ENCODE measurements at regions not wholly inside any gene's neighbourhood (a gene's known extent, or its start where the extent isn't known, plus 50 kb on each side); places are given as distances from the start of the nearest gene placed in this dataset.

- no peak for DNase-seq
Measured at GRCh38 chr1:238242181-238242580, 351.5 kb upstream of the ZP4 start.

GRCh38 chr1:238241607-238242006 lies 350.9 kb upstream of the ZP4 start:
- no peak for DNase-seq

DNA sequence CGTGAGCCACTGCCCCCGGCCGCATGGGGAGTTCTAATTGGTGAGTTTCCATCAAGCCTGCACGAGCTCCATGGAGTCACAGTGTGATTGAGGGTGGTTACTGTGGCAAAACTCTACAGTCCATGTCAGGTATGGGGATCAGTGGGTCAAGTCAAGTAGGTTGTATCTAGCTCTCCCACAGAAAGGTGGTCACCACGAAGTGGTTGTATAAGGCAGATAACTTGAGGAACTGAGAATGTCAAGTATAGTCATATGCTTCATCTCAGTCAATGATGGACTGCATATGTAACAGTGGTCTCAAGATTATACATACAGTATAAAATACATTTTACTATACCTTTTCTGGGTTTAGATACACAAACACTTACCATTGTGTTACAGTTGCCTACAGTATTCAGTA lies 348.6 kb upstream of the ZP4 start:
- no peak for DNase-seq

DNA sequence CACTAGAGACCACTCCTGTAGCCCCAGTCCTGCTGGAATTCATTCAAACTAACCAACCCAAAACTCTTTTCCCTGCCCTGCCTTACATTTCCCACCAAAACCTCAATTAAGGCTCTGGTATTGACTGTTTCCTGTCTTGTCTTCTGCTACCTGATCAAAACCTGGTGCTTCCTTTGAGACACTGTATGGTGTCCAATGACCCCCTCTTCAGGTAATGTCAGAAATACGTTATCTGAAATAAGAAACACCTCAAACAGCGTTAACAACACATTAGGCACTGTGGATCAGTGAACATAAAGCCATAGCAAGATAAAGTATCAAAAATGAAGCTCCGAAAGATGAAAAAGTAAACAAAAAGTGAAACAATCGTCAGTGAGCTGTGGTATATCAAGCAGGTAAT lies 343.2 kb upstream of the ZP4 start:
- no peak for DNase-seq

DNA sequence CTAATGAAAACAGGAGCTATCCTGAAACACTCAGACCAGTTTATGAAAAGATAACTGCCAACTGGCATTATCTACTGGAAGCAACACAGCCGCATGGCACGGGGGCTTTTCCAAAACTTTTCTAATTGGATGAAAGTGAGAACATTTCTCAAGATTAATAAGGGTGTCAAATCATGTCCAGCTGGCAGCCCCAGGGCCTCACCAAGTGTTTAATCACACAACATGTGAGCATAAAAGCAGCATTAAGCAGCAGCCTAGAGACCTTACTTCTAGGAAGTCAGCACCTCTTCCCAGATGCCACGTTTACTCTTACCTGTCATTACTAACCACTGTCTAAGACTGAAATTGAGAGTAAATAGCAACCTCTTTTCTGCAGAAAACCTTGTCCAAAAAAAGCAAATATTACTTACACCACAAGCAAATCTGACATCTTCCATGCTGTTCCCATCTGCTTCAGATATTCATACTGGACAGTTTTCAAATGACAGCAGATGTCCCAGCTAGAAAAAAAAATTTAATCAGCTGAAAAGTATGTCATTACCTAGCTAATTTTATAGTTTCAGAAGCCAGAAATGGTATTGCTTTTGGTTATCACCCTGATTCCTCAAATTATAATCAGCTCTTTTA lies 341.5 kb upstream of the ZP4 start:
- DNase-seq = no peak

- DNase-seq = no peak
Measured at GRCh38 chr1:238226810-238227209, 336.1 kb upstream of the ZP4 start.

DNA sequence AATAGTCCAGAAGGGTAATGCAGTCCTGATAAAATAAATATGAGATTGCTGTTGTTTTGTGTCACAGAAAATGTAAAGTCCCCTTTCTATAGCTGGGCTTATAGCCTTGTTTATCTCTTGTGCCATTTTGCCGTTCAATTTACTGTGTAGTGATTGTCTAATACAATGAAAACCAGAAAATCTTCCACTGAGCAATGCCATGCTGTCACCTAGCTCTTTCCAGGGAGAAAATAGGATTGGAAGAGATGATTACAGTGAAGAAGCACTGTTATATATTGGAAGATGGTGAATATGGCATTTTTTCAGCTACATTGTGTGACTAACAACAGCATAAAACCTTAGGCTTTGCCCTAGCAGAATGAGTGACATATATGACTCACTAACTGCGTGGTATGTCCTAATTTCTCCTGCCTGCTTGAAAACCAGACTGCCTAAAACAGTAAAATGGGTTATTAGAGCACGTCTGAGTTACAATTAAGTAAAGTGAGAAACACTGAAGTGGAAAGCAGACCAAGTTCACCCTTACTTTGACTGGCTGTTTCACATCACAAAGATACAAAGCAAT lies 332.4 kb upstream of the ZP4 start:
- no peak for DNase-seq

- DNase-seq = no peak
Measured at GRCh38 chr1:238221738-238222137, 331.0 kb upstream of the ZP4 start.

DNA sequence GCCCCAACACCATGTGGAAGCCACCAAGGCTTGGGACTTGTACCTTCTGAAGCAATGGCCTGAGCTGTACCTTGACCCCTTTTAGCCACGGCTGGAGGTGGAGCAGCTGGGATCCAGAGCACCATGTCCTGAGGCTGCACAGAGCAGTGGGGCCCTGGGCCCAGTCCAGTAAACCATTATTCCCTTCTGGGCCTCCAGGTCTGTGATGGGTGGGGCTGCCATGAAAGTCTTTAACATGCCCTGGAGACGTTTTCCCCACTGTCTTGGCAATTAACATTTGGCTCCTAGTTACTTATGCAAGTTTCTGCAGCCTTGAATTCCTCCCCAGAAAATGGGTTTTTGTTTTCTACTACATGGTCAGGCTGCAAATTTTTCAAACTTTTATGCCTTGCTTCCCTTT lies 323.7 kb upstream of the ZP4 start:
- no peak for DNase-seq

DNA sequence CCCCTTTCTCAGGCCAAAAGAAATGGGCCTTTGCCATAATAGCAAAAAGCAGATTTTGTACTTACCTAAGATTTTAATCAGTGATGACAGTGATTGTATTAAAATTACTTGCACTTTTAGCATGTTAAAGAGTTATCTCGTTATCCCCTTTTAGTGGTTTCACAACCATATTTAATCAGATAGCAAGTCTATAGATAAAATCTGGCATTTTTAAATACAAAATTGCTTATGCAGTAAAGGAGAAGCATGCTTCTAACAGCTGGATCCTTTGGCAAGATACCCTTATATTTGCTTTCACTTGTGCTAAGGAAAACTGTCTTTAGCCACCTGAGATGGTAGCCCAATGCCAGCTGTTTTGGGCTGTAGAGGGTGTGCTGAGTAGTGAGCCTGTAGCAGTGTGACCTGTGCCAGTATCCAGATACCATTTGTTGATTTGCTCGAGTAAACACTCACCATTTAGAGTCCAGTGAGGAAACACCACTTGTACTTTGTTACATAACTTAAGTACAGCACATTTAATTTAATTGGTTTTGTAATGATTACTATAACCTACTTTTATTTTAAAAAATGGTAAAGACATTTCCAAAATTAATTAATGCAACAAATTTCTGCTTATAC lies 314.4 kb upstream of the ZP4 start:
- DNase-seq = no peak

- no peak for DNase-seq
Measured at GRCh38 chr1:238201992-238202391, 311.3 kb upstream of the ZP4 start.

GRCh38 chr1:238199325-238199724 lies 308.6 kb upstream of the ZP4 start:
- DNase-seq = no peak

- DNase-seq = no peak
Measured at GRCh38 chr1:238196516-238196915, 305.8 kb upstream of the ZP4 start.

DNA sequence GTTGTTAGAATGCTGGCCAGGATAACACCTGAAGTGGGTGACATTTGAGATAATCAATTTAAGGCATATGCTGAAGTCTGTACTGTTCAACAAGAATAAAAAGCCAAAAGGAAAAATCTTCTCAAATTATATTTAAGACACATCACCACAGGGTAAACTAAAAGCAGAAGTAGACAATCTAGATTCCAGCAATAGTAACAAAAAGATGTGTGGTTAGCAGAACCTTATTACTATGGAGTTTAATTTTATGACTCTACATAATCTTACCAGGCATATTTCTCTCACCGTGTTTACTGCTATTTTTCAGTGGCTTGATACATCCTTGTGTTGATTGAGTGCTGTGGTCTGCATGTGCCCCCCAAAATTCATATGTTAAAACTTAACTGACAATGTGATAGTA lies 300.4 kb upstream of the ZP4 start:
- no peak for DNase-seq

DNA sequence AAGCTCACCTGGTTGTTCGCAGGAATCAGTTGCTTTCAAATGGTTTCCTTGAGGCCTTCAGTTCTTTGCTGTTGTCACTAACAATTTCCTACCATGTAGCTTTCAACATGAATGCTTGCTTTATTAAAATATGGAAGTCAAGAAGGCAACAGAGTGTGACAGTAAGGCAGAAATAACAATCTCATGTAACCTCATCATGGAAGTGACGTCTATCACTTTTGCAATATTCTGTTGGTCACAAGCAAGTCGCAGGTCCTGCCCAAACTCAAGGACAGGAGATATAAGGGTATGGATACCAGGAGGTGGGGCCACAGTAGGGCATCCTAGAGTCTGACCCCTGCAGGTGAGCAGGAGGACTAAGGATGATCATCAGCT lies 296.8 kb upstream of the ZP4 start:
- no peak for DNase-seq

DNA sequence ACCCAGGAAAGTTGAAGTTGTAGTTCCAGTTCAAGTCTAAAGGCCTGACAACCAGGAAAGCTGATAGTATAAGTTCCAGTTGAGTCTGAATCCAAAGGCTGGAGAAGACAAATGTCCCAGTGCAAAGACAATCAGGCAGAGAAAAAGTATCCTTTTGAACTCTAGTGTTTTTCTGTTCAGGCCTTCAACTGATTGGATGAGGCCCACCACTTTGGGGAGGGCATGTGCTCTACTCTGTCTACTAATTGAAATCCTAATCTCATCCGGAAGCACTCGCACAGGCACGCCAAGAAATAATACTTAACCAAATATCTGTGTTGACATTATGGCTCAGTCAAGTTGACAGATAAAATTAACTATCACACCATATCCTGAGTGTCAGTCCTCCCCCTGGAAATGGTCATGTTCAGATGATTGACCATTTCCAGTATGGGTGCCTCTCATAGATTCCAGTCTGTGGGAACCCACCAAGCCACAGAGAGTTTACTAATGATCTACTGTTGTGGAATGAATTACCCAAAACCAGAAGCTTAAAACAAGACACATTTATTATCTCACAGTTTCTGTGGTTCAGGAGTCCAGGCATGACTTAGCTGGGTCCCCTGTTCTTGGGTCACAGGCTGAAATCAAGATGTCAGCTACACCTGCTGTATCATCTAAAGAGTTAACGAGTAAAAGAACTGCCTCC lies 296.3 kb upstream of the ZP4 start:
- no peak for DNase-seq

DNA sequence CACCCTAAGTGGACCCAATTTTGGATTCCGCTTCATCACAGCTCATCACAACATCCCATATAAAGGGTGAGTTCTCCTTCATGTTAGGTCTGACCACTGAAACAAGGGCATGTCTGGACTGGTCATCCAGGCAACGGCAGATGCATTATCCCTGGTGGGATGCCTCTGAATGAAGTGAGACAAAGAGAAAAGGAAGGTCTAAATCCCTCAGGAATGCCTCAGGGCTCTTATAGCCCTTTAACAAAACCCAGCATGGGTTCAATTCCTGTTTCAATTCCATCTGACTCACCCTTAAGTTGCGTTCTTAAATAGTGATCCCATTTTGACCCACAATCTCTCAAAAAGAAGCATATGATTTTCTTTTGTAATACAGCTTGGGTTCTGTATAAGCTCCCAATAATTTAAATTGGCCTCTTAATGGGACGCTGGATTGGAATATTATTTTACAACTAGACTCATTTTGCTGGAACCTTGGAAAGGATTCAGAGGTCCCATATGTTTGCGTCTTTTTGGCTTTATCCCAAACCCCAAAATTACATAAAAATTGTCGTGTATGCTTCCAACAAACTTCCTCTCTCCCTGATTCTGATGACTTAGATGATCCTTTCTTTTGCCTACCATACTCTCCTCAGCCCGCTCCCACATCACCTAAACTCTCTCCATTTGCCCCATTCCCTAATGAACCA lies 287.4 kb upstream of the ZP4 start:
- DNase-seq = no peak

DNA sequence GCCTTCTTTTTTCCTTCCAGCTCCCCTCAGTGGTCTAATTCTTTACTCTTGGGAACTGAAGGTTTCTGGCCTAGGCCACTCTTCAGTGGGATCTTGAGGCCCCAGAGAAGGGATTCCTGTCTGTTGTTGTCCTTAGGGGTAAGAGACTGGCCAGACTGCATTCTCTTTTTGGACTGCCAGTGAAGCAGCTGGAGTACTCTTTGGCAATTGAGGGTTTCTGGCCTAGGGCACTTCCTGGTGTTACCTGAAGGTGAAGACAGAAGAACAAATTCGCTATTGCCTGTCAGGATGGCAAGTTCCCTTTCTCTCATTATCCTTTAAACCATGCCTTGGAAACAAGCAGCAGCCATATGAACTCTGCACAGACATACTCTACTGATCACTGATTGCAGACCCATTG lies 286.6 kb upstream of the ZP4 start:
- DNase-seq = no peak

- no peak for DNase-seq
Measured at GRCh38 chr1:238176441-238176840, 285.7 kb upstream of the ZP4 start.

DNA sequence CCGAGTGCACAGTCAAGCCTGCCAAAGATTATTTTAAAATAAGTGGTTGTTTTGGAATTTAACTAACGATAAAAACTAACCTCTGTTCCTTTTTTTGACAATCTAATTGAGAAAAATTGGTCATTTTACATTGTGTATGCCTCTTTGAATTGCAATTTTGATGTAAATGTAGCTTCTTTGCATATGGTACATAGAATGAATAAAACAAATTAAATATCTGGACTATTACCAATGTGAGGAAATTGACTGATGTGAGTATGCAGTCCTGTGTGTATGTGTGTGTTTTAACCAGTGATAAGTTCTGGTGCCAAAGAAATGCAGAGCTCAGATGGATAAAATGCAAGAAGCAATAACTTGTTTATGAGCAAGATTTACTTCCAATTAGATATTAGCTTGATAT lies 281.3 kb upstream of the ZP4 start:
- DNase-seq = no peak

DNA sequence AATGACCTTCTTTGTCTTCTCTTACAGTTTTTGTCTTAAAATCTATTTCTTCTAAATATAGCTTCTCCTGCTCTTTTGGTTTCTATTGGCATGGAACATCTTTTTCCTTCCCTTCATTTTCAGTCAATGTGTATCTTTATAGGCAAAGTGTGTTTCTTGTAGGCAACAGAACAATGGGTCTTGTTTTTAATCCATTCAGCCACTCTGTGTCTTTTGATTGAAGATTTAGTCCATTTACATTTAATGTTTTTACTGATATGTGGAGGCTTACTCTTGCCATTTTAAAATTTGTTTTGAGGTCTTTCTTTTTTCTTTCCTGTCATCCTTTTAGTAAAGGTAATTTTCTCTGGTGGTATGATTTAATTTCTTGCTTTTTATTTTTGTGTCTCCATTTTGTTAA lies 271.2 kb upstream of the ZP4 start:
- DNase-seq = no peak

DNA sequence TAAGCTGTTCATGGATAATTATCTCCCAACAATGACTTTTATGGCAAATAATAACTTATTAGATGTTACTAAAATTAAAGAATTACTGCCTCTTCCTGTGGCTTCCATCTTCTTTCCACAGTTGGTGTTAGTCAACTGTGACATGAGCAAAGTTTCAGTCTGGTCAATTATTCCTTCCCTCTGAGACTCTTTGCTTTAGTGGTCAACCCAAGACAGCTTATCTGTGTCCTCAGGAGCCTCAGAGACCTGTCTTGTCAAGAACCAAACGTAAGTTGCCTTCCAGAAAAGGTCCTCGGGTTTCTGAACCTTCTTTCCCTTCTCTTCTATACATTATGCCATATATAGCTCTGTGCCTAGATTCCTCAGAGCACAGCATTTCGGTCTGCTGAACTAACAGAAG lies 263.2 kb upstream of the ZP4 start:
- DNase-seq = no peak

- no peak for DNase-seq
Measured at GRCh38 chr1:238153253-238153652, 262.5 kb upstream of the ZP4 start.

- no peak for DNase-seq
Measured at GRCh38 chr1:238152119-238152518, 261.4 kb upstream of the ZP4 start.

Data from NCI-H526 (cell line).